C4-2B (cell line): ENCODE measurements at regions not wholly inside any gene's neighbourhood (a gene's known extent, or its start where the extent isn't known, plus 50 kb on each side); places are given as distances from the start of the nearest gene placed in this dataset.

Source experiments
- CTCF ChIP-seq: fragments of 450-650 bp; conservative IDR thresholded peaks from 2 replicates; pipeline ENCODE4 v1.5.1; 2017; ENCODE audit warnings: mild to moderate bottlenecking
- ZFX ChIP-seq: fragments of 450-650 bp; IDR thresholded peaks from 2 replicates; pipeline ENCODE4 v1.6.1; 2017

- TF ChIP-seq CTCF (no peak), ZFX (no peak)
These were observed 255.3 kb upstream of the MTNR1B start for GRCh38 chr11:92714111-92714510.
